Neural progenitor cell (in vitro differentiated cells): ENCODE measurements at regions not wholly inside any gene's neighbourhood (a gene's known extent, or its start where the extent isn't known, plus 50 kb on each side); places are given as distances from the start of the nearest gene placed in this dataset.

Experiments
- DNase-seq: peaks from one replicate; pipeline ENCODE4 v3.0.0-alpha.2; 2016; ENCODE audit warnings: low spot score
- H2AFZ ChIP-seq: fragments of 200-600 bp; sonication (generic); replicated peaks from 2 replicates; pipeline ENCODE4 v1.6.1; 2016; ENCODE audit warnings: antibody characterized with exemption
- H3F3A ChIP-seq: fragments of 200-600 bp; sonication (generic); 2 replicates; pipeline ENCODE4 v1.6.1; 2016; ENCODE audit warnings: antibody characterized with exemption, low read depth
- H3K27ac ChIP-seq: fragments of 200-600 bp; sonication (generic); 2 replicates; pipeline ENCODE4 v1.5.1; 2016; ENCODE audit warnings: mild to moderate bottlenecking
- H3K27me3 ChIP-seq: fragments of 200-600 bp; sonication (generic); 2 replicates; pipeline ENCODE4 v1.6.1; 2016; ENCODE audit warnings: mild to moderate bottlenecking, moderate library complexity
- H3K36me3 ChIP-seq: fragments of 200-600 bp; sonication (generic); 2 replicates; pipeline ENCODE4 v1.5.1; 2016
- H3K4me1 ChIP-seq: fragments of 200-600 bp; sonication (generic); 2 replicates; pipeline ENCODE4 v1.6.1; 2016; ENCODE audit warnings: mixed run types
- H3K4me2 ChIP-seq: fragments of 200-600 bp; sonication (generic); 2 replicates; pipeline ENCODE4 v1.6.1; 2016
- H3K4me3 ChIP-seq: fragments of 200-600 bp; sonication (generic); 2 replicates; pipeline ENCODE4 v1.5.1; 2016
- H3K79me2 ChIP-seq: fragments of 200-600 bp; sonication (generic); 2 replicates; pipeline ENCODE4 v1.6.1; 2016; ENCODE audit warnings: low read depth
- H3K9ac ChIP-seq: fragments of 200-600 bp; sonication (generic); 2 replicates; pipeline ENCODE4 v1.6.1; 2016
- H3K9me3 ChIP-seq: fragments of 200-600 bp; sonication (generic); 2 replicates; pipeline ENCODE4 v1.5.1; 2016; ENCODE audit warnings: low read depth
- H4K20me1 ChIP-seq: fragments of 200-600 bp; sonication (generic); 2 replicates; pipeline ENCODE4 v1.6.1; 2016; ENCODE audit warnings: low read depth
- H3K27ac Mint-ChIP-seq: 3 replicates; pipeline ENCODE4 v1.8.0; 2021; ENCODE audit warnings: mixed read lengths
- H3K27me3 Mint-ChIP-seq: 2 replicates; pipeline ENCODE4 v1.8.0; 2022; ENCODE audit warnings: low read depth, mild to moderate bottlenecking, inconsistent platforms, moderate library complexity, mixed read lengths; ENCODE audit not compliant: insufficient read depth
- H3K36me3 Mint-ChIP-seq: 3 replicates; pipeline ENCODE4 v1.8.0; 2021; ENCODE audit warnings: mixed read lengths
- H3K4me1 Mint-ChIP-seq: 3 replicates; pipeline ENCODE4 v1.8.0; 2021; ENCODE audit warnings: mixed read lengths
- H3K4me3 Mint-ChIP-seq: 3 replicates; pipeline ENCODE4 v1.8.0; 2021; ENCODE audit warnings: mild to moderate bottlenecking, moderate library complexity, mixed read lengths
- H3K9me3 Mint-ChIP-seq: 3 replicates; pipeline ENCODE4 v1.8.0; 2020; ENCODE audit warnings: mixed read lengths
- EZH2 ChIP-seq: fragments of 200-600 bp; sonication (generic); IDR thresholded peaks from 2 replicates; pipeline ENCODE4 v1.6.1; 2017; ENCODE audit warnings: antibody characterized with exemption, mild to moderate bottlenecking, moderate library complexity
- EZH2phosphoT487 ChIP-seq: fragments of 200-600 bp; sonication (generic); IDR thresholded peaks from 2 replicates; pipeline ENCODE4 v1.6.1; 2017; ENCODE audit warnings: antibody characterized with exemption
- TF ChIP-seq, protein P1 (sequence below): fragments of 200-600 bp; sonication (generic); IDR thresholded peaks from 2 replicates; pipeline ENCODE4 v1.5.1; 2017; ENCODE audit warnings: antibody characterized with exemption, mild to moderate bottlenecking

DNA sequence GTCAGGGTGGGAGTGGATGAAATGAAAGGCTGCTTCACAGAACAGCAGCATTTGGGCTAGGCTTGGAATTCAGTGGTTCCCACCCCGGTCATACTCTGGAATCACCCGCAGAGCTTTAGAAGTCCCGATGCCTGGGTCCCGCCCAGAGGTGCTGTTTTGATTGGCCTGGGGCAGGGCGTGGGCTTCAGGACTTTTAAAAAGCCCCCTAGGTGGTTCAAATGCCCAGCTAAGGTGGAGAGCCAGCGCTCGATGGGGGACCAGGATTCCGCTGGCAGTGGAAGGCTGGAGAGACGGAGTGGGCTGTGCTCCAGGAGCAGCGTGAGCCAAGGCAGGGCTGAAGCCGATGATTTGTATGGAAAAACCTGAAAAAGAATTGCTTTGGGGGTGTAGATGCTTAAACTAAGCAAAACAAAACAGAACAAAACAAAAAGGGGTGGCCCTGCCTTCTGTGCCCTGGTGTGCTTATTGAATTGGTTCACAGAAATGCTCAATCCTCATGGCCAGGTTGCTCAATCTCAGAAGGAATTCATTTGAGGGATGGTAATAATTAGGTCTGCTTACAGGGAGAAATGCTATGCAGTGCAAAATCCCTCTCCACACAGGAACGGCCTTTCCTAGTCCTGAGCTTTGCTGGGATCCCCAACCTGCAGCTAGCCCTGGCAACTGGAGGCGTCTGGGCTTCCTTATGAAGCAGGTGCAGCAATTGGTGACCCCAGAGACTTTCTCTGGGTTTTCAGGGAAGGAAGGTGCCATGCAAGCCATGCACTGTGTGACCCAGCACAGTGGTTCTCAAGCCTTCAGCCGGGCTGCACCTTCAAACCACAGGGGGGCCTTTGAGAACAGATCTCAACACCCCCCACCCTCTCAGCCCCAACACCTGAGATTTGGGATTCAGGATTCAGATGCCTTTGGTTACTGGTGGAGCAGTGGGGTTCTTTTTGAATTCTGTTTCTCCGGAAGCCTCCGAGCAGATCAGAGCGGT is 174.0 kb upstream of the ZNF618 start:
- Mint-ChIP-seq H3K4me3 (no peak overlapping the region), H3K27ac (no peak overlapping the region), H3K27me3 (peaks cover 2% of the 10 kb centered on the region), H3K4me1 (peaks cover 4% of the 10 kb centered on the region), H3K9me3 (no peaks in the 10 kb centered on the region), H3K36me3 (no peaks in the 10 kb centered on the region)
- peaks cover 12% of the 10 kb centered on the region for H3F3A ChIP-seq
- H3K79me2 ChIP-seq: no peaks in the 10 kb centered on the region
- TF ChIP-seq, protein P1, sequence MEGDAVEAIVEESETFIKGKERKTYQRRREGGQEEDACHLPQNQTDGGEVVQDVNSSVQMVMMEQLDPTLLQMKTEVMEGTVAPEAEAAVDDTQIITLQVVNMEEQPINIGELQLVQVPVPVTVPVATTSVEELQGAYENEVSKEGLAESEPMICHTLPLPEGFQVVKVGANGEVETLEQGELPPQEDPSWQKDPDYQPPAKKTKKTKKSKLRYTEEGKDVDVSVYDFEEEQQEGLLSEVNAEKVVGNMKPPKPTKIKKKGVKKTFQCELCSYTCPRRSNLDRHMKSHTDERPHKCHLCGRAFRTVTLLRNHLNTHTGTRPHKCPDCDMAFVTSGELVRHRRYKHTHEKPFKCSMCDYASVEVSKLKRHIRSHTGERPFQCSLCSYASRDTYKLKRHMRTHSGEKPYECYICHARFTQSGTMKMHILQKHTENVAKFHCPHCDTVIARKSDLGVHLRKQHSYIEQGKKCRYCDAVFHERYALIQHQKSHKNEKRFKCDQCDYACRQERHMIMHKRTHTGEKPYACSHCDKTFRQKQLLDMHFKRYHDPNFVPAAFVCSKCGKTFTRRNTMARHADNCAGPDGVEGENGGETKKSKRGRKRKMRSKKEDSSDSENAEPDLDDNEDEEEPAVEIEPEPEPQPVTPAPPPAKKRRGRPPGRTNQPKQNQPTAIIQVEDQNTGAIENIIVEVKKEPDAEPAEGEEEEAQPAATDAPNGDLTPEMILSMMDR: no peak
- TF ChIP-seq EZH2 (no peak), EZH2phosphoT487 (no peak)
- H3K4me2 ChIP-seq: peak overlapping the region; percentile 64
- H3K4me3 ChIP-seq: no peak overlapping the region
- H3K27ac ChIP-seq: no peak overlapping the region
- H3K4me1 ChIP-seq: peaks cover 13% of the 10 kb centered on the region
- H3K36me3 ChIP-seq: no peaks in the 10 kb centered on the region
- no peak for DNase-seq
- H3K27me3 ChIP-seq: no peaks in the 10 kb centered on the region
- peak overlapping the region; percentile 73 for H2AFZ ChIP-seq
- H3K9ac ChIP-seq: no peak overlapping the region
- no peaks in the 10 kb centered on the region for H4K20me1 ChIP-seq
- no peaks in the 10 kb centered on the region for H3K9me3 ChIP-seq

DNA sequence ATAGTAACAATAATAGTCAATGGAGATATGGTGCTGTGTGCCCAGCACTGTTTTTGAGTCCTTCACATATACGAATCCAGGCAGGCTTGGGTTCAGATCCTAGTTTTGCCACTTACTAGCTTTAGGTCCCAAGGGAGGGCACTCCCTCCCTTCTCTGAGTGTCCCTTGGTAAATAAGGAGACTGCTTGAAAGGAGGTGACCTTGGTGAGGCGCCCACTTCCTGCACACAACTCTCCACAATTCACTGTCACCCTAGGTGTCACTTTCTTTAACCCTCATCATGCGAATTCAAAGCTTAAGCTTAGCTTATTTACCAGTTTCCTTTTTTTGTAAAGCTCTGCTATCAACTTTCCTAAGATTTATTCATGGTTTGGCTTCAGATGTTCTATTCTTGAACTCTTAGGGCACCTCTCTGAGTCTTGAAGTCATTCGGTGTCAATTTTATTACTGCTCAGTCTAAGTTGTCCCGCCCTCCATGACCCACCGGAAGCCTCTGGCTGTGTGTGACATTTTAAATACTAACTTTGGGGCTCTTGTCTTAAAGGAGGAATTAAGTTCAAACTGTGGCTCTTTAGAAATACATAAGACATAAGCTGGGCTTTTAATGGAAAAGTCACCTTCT is 170.7 kb upstream of the ZNF618 start:
- H3K4me1 Mint-ChIP-seq: peaks cover 4% of the 10 kb centered on the region
- TF ChIP-seq EZH2 (no peak), EZH2phosphoT487 (no peak)
- TF ChIP-seq, protein P1: no peak
- peaks cover 2% of the 10 kb centered on the region for H3K27me3 Mint-ChIP-seq
- H3K9ac ChIP-seq: no peak overlapping the region
- peaks cover 12% of the 10 kb centered on the region for H3F3A ChIP-seq
- peaks cover 4% of the 10 kb centered on the region for H3K9me3 Mint-ChIP-seq
- no peaks in the 10 kb centered on the region for H4K20me1 ChIP-seq
- no peak overlapping the region for H3K27ac ChIP-seq
- H3K4me2 ChIP-seq: no peak overlapping the region
- no peaks in the 10 kb centered on the region for H3K9me3 ChIP-seq
- H3K4me3 Mint-ChIP-seq: no peak overlapping the region
- no peak overlapping the region for H3K27ac Mint-ChIP-seq
- H3K27me3 ChIP-seq: no peaks in the 10 kb centered on the region
- no peak overlapping the region for H3K4me3 ChIP-seq
- no peak for DNase-seq
- H3K36me3 ChIP-seq: no peaks in the 10 kb centered on the region
- H3K36me3 Mint-ChIP-seq: no peaks in the 10 kb centered on the region
- H3K4me1 ChIP-seq: peaks cover 13% of the 10 kb centered on the region
- H3K79me2 ChIP-seq: no peaks in the 10 kb centered on the region
- H2AFZ ChIP-seq: no peak overlapping the region

DNA sequence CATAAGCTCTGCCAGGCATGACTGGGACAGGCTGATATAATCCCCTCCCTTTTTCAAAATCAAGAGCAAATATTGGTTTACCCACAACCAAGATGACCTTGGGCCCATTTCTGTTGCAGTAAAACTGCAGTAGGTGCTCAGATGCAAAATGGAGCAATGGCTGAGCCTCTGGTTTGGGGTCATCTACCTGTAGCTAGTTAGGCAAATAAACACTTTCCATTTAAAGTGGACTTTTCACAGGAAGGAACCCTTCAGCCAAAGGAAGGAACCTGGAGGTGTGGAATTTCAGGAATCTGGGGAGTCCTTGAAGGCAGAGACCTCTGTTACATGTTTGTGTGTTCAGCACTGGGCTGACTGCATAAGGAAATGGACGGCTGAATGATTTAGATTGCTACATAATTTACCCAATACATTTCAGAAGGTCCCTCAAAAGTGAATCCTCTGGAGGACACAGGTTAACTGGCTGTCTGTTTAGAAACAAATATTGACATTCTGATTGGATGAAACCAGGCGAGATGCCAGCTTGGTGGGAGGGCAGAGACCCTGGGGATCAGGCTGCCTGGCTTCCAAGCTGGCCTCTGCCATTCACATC is 170.1 kb upstream of the ZNF618 start:
- H3K4me3 ChIP-seq: no peak overlapping the region
- H3F3A ChIP-seq: peaks cover 12% of the 10 kb centered on the region
- Mint-ChIP-seq H3K27me3 (peaks cover 2% of the 10 kb centered on the region), H3K27ac (no peak overlapping the region), H3K9me3 (peaks cover 4% of the 10 kb centered on the region), H3K4me1 (peaks cover 4% of the 10 kb centered on the region), H3K36me3 (no peaks in the 10 kb centered on the region), H3K4me3 (no peak overlapping the region)
- no peak for DNase-seq
- no peak overlapping the region for H3K27ac ChIP-seq
- TF ChIP-seq EZH2phosphoT487 (no peak), EZH2 (no peak)
- TF ChIP-seq, protein P1: no peak
- peaks cover 13% of the 10 kb centered on the region for H3K4me1 ChIP-seq
- no peak overlapping the region for H3K4me2 ChIP-seq
- H3K79me2 ChIP-seq: no peaks in the 10 kb centered on the region
- H3K9me3 ChIP-seq: no peaks in the 10 kb centered on the region
- H3K36me3 ChIP-seq: no peaks in the 10 kb centered on the region
- H3K27me3 ChIP-seq: no peaks in the 10 kb centered on the region
- no peaks in the 10 kb centered on the region for H4K20me1 ChIP-seq
- no peak overlapping the region for H2AFZ ChIP-seq
- H3K9ac ChIP-seq: no peak overlapping the region
